Fibroblast of mammary gland (primary cell): ENCODE measurements at regions not wholly inside any gene's neighbourhood (a gene's known extent, or its start where the extent isn't known, plus 50 kb on each side); places are given as distances from the start of the nearest gene placed in this dataset.

Experiments
- DNase-seq: peaks from one replicate; pipeline ENCODE4 v3.0.0-alpha.2; 2010; ENCODE audit warnings: low read depth
- H3K4me3 ChIP-seq: 2 replicates; pipeline ENCODE4 v1.5.1; 2011; ENCODE audit warnings: low read depth, mild to moderate bottlenecking, low read length, moderate library complexity; ENCODE audit not compliant: control insufficient read depth
- TF ChIP-seq, protein P1 (sequence below): conservative IDR thresholded peaks from 2 replicates; pipeline ENCODE4 v1.5.1; 2011; ENCODE audit warnings: low read depth, low read length, inconsistent platforms; ENCODE audit not compliant: control insufficient read depth, insufficient read depth

GRCh38 chr10:91357497-91357896, 52.6 kb upstream of the HECTD2 start:
- H3K4me3 ChIP-seq: no peak overlapping the region
- TF ChIP-seq, protein P1, sequence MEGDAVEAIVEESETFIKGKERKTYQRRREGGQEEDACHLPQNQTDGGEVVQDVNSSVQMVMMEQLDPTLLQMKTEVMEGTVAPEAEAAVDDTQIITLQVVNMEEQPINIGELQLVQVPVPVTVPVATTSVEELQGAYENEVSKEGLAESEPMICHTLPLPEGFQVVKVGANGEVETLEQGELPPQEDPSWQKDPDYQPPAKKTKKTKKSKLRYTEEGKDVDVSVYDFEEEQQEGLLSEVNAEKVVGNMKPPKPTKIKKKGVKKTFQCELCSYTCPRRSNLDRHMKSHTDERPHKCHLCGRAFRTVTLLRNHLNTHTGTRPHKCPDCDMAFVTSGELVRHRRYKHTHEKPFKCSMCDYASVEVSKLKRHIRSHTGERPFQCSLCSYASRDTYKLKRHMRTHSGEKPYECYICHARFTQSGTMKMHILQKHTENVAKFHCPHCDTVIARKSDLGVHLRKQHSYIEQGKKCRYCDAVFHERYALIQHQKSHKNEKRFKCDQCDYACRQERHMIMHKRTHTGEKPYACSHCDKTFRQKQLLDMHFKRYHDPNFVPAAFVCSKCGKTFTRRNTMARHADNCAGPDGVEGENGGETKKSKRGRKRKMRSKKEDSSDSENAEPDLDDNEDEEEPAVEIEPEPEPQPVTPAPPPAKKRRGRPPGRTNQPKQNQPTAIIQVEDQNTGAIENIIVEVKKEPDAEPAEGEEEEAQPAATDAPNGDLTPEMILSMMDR: no peak
- DNase-seq: no peak
